GM12878 (cell line): ENCODE measurements at regions not wholly inside any gene's neighbourhood (a gene's known extent, or its start where the extent isn't known, plus 50 kb on each side); places are given as distances from the start of the nearest gene placed in this dataset.
A peak's percentile ranks its signal among the peaks of the same experiment; 100 is the strongest.

Experiments
- CTCF ChIP-seq, 3 experiments: IDR thresholded peaks in 2 of 3; conservative IDR thresholded peaks in 1 of 3; 2 replicates each; pipeline ENCODE4 v1.5.1; 2011; ENCODE audit warnings: low read depth in 3 of 3, low read length in 3 of 3, mild to moderate bottlenecking in 3 of 3, control low read depth in 2 of 3, moderate library complexity in 2 of 3, inconsistent platforms in 1 of 3, mixed read lengths in 1 of 3; ENCODE audit not compliant: control insufficient read depth in 2 of 3, insufficient read depth in 1 of 3; ENCODE audit errors: extremely low read depth in 1 of 3
- POLR2AphosphoS5 ChIP-seq: IDR thresholded peaks from 2 replicates; pipeline ENCODE4 v1.6.1; 2011; ENCODE audit warnings: mild to moderate bottlenecking, low read length, inconsistent platforms
- REST ChIP-seq: IDR thresholded peaks from 2 replicates; pipeline ENCODE4 v1.6.1; 2012; ENCODE audit warnings: mild to moderate bottlenecking, low read depth, low read length
- ZBTB40 ChIP-seq: fragments of 450-650 bp; IDR thresholded peaks from 2 replicates; pipeline ENCODE4 v1.6.1; 2016; ENCODE audit warnings: mild to moderate bottlenecking, moderate library complexity, borderline replicate concordance

- TF ChIP-seq REST (no peak), CTCF (IDR thresholded peaks at IDR 0.05 in 2 of 3, conservative IDR thresholded peaks at IDR 0.05 in 1 of 3; ENCODE audit: control insufficient read depth in 2 of 3, extremely low read depth in 1 of 3, insufficient read depth in 1 of 3, low read depth in 3 of 3, low read length in 3 of 3) (peak; percentile 17 to 30 (median 17); a peak in 3 of 6 replicates), ZBTB40 (no peak), POLR2AphosphoS5 (no peak)
Observed at GRCh38 chr21:33132054-33132453, 62.1 kb downstream of the OLIG1 start.
